ENCODE measurements at regions not wholly inside any gene's neighbourhood (a gene's known extent, or its start where the extent isn't known, plus 50 kb on each side); places are given as distances from the start of the nearest gene placed in this dataset.

- Histone ChIP-seq H3K36me3 (no peaks in the 10 kb centered on the region), H3K9me3 (no peaks in the 10 kb centered on the region), H3K4me3 (no peak overlapping the region), H3K27ac (peak overlapping the region in 1 of 2 donors; percentile 5), H3K4me1 (peaks cover 0 to 34% of the 10 kb centered on the region in 2 donors), H3K27me3 (no peaks in the 10 kb centered on the region)
- DNase-seq (ENCODE audit: low spot score) = no peak
- TF ChIP-seq CTCF (IDR thresholded peaks at IDR 0.05) = no peak
Measured at GRCh38 chr1:229067546-229067945, 203.4 kb upstream of the RAB4A start.

GRCh38 chr1:229068270-229068987, 202.5 kb upstream of the RAB4A start:
- no peaks in the 10 kb centered on the region for H3K9me3 ChIP-seq
- TF ChIP-seq CTCF (IDR thresholded peaks at IDR 0.05) = no peak
- H3K4me1 ChIP-seq = peaks cover 0 to 31% of the 10 kb centered on the region in 2 donors
- peak overlapping the region in 1 of 2 donors; percentile 5 for H3K27ac ChIP-seq
- no peaks in the 10 kb centered on the region for H3K36me3 ChIP-seq
- no peaks in the 10 kb centered on the region for H3K27me3 ChIP-seq
- DNase-seq (ENCODE audit: low spot score) = peak; percentile 73
- no peak overlapping the region for H3K4me3 ChIP-seq

GRCh38 chr1:229069176-229069575, 201.7 kb upstream of the RAB4A start:
- DNase-seq (ENCODE audit: low spot score) = no peak
- H3K9me3 ChIP-seq = no peaks in the 10 kb centered on the region
- H3K4me3 ChIP-seq = no peak overlapping the region
- TF ChIP-seq CTCF (IDR thresholded peaks at IDR 0.05) = no peak
- H3K4me1 ChIP-seq = peaks cover 0 to 27% of the 10 kb centered on the region in 2 donors
- no peak overlapping the region for H3K27ac ChIP-seq
- no peaks in the 10 kb centered on the region for H3K27me3 ChIP-seq
- no peaks in the 10 kb centered on the region for H3K36me3 ChIP-seq

DNA sequence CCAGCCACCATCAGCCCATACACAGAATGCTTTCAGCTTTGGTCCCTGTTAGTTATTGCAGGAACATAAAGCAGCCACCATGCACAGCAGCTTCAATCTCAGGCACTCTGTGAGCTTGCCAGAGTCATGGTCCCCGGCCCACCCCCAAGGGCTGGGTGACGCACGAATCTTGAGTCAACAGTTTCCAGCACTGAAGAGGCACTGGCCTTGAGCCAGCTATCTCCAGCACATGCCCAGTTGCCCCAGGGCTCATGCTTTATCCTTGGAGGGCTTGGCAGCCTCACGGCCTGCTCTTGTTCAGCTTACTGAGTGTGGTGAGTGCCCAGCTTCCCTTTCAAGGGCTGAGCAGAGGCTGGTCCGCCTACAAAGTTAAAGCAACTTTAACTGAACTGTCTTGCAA, 200.7 kb upstream of the RAB4A start:
- TF ChIP-seq CTCF (IDR thresholded peaks at IDR 0.05) = no peak
- Histone ChIP-seq H3K4me3 (no peak overlapping the region), H3K4me1 (peaks cover 0 to 27% of the 10 kb centered on the region in 2 donors), H3K36me3 (no peaks in the 10 kb centered on the region), H3K9me3 (no peaks in the 10 kb centered on the region), H3K27ac (peak overlapping the region in 1 of 2 donors; percentile 13), H3K27me3 (no peaks in the 10 kb centered on the region)
- peak; percentile 80 for DNase-seq (ENCODE audit: low spot score)

DNA sequence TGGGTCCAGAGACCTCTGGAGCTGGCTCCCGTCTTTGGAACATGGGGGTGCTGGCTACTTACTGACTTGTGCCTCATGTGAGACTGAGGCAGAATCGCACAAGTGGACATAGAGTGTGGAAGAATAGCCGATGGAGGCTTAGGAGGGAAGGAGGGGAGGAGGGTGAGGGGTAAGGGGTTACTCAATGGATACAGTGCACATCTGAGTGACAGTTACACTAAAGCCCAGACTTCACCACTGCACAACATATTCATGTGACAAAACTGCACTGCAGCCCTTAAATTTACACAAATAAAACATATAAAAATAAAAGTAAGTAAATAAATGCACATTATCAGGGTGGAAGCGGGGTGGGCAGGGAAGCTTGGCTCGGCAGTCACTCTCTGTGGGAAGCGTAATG, 197.7 kb upstream of the RAB4A start:
- peaks cover 0 to 17% of the 10 kb centered on the region in 2 donors for H3K4me1 ChIP-seq
- H3K9me3 ChIP-seq = no peaks in the 10 kb centered on the region
- H3K27ac ChIP-seq = no peak overlapping the region
- H3K4me3 ChIP-seq = no peak overlapping the region
- no peaks in the 10 kb centered on the region for H3K36me3 ChIP-seq
- no peaks in the 10 kb centered on the region for H3K27me3 ChIP-seq
- DNase-seq (ENCODE audit: low spot score) = no peak
- no peak for TF ChIP-seq CTCF (IDR thresholded peaks at IDR 0.05)

DNA sequence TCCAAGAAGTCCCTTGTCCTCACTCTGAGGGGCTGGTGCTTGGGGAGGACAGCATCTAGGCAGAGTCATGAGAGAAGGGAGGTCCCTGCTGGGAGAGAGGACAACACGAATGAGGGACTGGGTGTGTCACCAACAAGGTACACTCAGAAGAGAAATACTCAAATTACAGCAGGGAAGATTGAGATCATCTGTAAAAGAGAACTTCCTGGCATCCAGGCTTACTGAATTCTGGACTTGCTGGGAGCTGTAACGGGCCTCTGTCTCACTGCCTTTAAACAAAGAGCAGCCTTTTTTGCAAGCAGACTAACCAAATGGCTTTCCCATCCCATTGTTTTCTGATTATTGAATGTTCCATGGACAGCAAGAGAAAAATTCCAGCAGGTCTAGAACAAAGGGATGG, 195.7 kb upstream of the RAB4A start:
- no peak overlapping the region for H3K27ac ChIP-seq
- no peak for TF ChIP-seq CTCF (IDR thresholded peaks at IDR 0.05)
- H3K4me3 ChIP-seq = no peak overlapping the region
- no peaks in the 10 kb centered on the region for H3K9me3 ChIP-seq
- no peaks in the 10 kb centered on the region for H3K27me3 ChIP-seq
- peaks cover 0 to 6% of the 10 kb centered on the region in 2 donors for H3K4me1 ChIP-seq
- no peaks in the 10 kb centered on the region for H3K36me3 ChIP-seq
- no peak for DNase-seq (ENCODE audit: low spot score)
